Uterus (tissue), 3 donors: ENCODE measurements at regions not wholly inside any gene's neighbourhood (a gene's known extent, or its start where the extent isn't known, plus 50 kb on each side); places are given as distances from the start of the nearest gene placed in this dataset.
"Not testable (repeated sequence)": the region's sequence is repeated elsewhere in the genome, so short reads cannot be mapped to it uniquely, and the experiment has no call there.

Experiments used
- DNase-seq, 2 donors: peaks; one replicate each; pipeline ENCODE4 v3.0.0-alpha.2; 2019 to 2020
- H3K27ac ChIP-seq, 2 donors: fragments of 200-600 bp; sonication (generic); 1 replicate in 1 of 2; 2 replicates in 1 of 2; pipeline ENCODE4 v1.5.1; 2016 to 2018
- H3K27me3 ChIP-seq, 2 donors: fragments of 200-600 bp; sonication (generic); one replicate each; pipeline ENCODE4 v1.5.1; 2018 to 2019; ENCODE audit warnings: control low read depth in 1 of 2
- H3K36me3 ChIP-seq, 2 donors: fragments of 200-600 bp; sonication (generic); one replicate each; pipeline ENCODE4 v1.5.1; 2019; ENCODE audit warnings: control low read depth in 1 of 2
- H3K4me1 ChIP-seq, 2 donors: fragments of 200-600 bp; sonication (generic); one replicate each; pipeline ENCODE4 v1.5.1; 2018 to 2019; ENCODE audit warnings: control low read depth in 1 of 2
- H3K4me3 ChIP-seq, 2 donors: fragments of 200-600 bp; sonication (generic); 1 replicate in 1 of 2; 2 replicates in 1 of 2; pipeline ENCODE4 v1.5.1; 2018 to 2019; ENCODE audit warnings: mild to moderate bottlenecking in 1 of 2
- H3K9me3 ChIP-seq, 2 donors: fragments of 200-600 bp; sonication (generic); one replicate each; pipeline ENCODE4 v1.5.1; 2019; ENCODE audit warnings: control low read depth in 1 of 2
- CTCF ChIP-seq, 4 experiments: fragments of 200-600 bp in 2 of 4; fragments of 450-650 bp in 2 of 4; sonication (generic) in 2 of 4; IDR thresholded peaks; one replicate each; pipeline ENCODE4 v1.5.1; 2016 to 2019; ENCODE audit warnings: antibody characterized with exemption in 4 of 4, mild to moderate bottlenecking in 2 of 4, moderate library complexity in 1 of 4
- POLR2A ChIP-seq, 2 donors: fragments of 450-650 bp; IDR thresholded peaks; one replicate each; pipeline ENCODE4 v1.6.1; 2016; ENCODE audit warnings: antibody characterized with exemption in 2 of 2, mild to moderate bottlenecking in 1 of 2, moderate library complexity in 1 of 2
- intact Hi-C: fragments of 100-400 bp; cut with DNase I; formaldehyde crosslinking; loops from one replicate; pipeline ENCODE4 v1.15.1; 2023; ENCODE audit warnings: low total_unique reads
- donor health status: DM: yes; HTN: yes; CAD: no.

DNA sequence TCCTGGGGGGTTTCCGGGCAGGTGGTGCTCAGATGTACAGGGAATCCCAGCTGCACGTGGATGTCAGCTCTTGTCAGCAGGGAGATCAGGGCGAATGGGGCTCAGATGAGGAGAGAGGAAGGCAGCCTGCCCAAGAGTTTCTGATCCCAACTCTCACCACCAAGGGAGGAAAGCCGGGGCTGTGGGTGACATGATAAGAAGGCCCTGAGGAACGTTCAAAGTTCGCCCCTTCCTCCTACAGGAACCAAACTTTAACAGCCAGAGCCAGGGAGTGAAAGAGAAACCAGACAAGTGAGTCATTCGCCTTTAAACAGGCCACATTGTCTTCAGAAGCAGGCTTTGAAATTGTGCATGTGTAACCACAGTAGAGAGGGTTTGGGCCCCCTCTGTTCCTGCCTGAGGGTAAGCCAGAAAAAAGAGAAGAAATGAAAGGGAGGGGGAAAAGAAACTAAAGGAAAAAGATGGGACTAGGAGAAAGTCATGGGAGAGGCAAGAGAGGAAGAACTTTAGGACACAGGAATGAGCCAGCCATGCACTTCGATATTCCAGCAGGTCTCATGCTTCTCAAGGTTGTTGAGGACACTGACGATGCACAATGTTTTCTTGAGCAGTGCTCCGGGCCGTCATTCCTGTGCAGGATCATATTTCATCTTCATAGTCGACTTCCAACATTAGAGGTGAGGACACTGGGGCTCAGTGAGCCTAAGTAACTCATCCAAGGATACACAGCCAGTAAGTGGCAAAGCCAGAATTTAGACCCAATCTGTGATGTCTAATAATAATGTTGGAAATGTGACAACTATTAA lies 691.4 kb upstream of the TBX3 start:
- Histone ChIP-seq H3K9me3 (no peaks in the 10 kb centered on the region), H3K27me3 (no peaks in the 10 kb centered on the region), H3K27ac (no peak overlapping the region), H3K4me3 (no peak overlapping the region), H3K4me1 (no peaks in the 10 kb centered on the region), H3K36me3 (no peaks in the 10 kb centered on the region)
- no peak for DNase-seq
- intact Hi-C loops = no loop called here
- no peak for TF ChIP-seq POLR2A (IDR thresholded peaks at IDR 0.05)
- TF ChIP-seq CTCF (IDR thresholded peaks at IDR 0.05) = no peak

GRCh38 chr12:115374480-115375185 lies 690.7 kb upstream of the TBX3 start:
- DNase-seq = no peak
- Histone ChIP-seq H3K27ac (no peak overlapping the region), H3K36me3 (no peaks in the 10 kb centered on the region), H3K27me3 (no peaks in the 10 kb centered on the region), H3K4me3 (no peak overlapping the region), H3K4me1 (no peaks in the 10 kb centered on the region), H3K9me3 (no peaks in the 10 kb centered on the region)
- intact Hi-C loops = no loop called here
- no peak for TF ChIP-seq CTCF (IDR thresholded peaks at IDR 0.05)
- TF ChIP-seq POLR2A (IDR thresholded peaks at IDR 0.05) = no peak

DNA sequence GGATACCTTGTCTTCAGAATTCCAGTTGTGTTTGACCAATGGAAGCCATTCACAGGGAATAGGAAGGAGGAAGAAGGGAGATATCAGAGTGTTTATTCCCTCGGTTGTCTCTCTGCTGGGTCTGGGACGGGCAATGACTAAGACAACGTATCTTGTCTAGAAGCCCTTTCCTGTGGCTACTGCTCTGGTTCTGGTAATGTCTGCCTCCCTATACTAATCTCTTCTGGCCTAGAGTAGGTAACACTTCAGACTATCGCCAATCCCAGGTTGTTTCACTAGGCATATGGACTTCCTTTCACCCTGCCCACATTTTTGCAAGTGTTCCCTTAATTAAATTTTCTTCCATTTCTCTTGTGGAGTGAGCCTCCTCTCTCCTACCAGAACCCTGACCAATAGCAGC lies 687.7 kb upstream of the TBX3 start:
- no peak overlapping the region for H3K27ac ChIP-seq
- no peaks in the 10 kb centered on the region for H3K36me3 ChIP-seq
- TF ChIP-seq CTCF (IDR thresholded peaks at IDR 0.05) (no peak), POLR2A (IDR thresholded peaks at IDR 0.05) (no peak)
- intact Hi-C loops = no loop called here
- H3K4me1 ChIP-seq = no peaks in the 10 kb centered on the region
- no peaks in the 10 kb centered on the region for H3K27me3 ChIP-seq
- no peak for DNase-seq
- no peak overlapping the region for H3K4me3 ChIP-seq
- no peaks in the 10 kb centered on the region for H3K9me3 ChIP-seq

DNA sequence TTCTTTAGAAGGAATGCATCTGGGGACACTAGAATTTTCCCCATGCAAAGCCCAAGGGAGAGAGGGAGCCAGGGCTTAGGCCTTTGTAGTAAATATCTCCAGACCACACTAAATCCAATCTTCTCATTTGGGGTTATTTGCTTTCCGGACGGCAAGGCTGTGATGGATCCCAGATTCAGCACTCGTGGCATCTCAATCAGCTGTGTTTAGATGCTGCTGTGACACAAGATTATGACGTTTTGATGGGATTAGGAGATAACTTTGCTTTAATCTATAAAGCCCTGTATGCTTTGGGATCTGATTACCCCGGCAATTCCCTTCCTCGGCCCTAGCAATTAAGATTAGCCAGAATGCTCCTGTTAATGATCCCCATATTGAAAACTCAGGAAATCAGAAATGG lies 686.7 kb upstream of the TBX3 start:
- no peaks in the 10 kb centered on the region for H3K27me3 ChIP-seq
- H3K9me3 ChIP-seq = no peaks in the 10 kb centered on the region
- no peak for TF ChIP-seq CTCF (IDR thresholded peaks at IDR 0.05)
- TF ChIP-seq POLR2A (IDR thresholded peaks at IDR 0.05) = no peak
- DNase-seq = no peak
- H3K36me3 ChIP-seq = no peaks in the 10 kb centered on the region
- no peak overlapping the region for H3K27ac ChIP-seq
- intact Hi-C loops = no loop called here
- H3K4me1 ChIP-seq = no peaks in the 10 kb centered on the region
- no peak overlapping the region for H3K4me3 ChIP-seq

- H3K9me3 ChIP-seq = no peaks in the 10 kb centered on the region
- no peak for DNase-seq
- H3K4me1 ChIP-seq = no peaks in the 10 kb centered on the region
- intact Hi-C loops = no loop called here
- H3K4me3 ChIP-seq = no peak overlapping the region
- TF ChIP-seq POLR2A (IDR thresholded peaks at IDR 0.05) (no peak), CTCF (IDR thresholded peaks at IDR 0.05) (no peak)
- H3K36me3 ChIP-seq = no peaks in the 10 kb centered on the region
- H3K27ac ChIP-seq = no peak overlapping the region
- H3K27me3 ChIP-seq = no peaks in the 10 kb centered on the region
Observed at GRCh38 chr12:115370207-115370606, 686.2 kb upstream of the TBX3 start.

- H3K4me3 ChIP-seq, H3K27ac ChIP-seq, intact Hi-C loops, DNase-seq, H3K9me3 ChIP-seq, H3K4me1 ChIP-seq, H3K27me3 ChIP-seq, H3K36me3 ChIP-seq: not testable (repeated sequence)
Observed at GRCh38 chr12:115366277-115366676, 682.3 kb upstream of the TBX3 start.

DNA sequence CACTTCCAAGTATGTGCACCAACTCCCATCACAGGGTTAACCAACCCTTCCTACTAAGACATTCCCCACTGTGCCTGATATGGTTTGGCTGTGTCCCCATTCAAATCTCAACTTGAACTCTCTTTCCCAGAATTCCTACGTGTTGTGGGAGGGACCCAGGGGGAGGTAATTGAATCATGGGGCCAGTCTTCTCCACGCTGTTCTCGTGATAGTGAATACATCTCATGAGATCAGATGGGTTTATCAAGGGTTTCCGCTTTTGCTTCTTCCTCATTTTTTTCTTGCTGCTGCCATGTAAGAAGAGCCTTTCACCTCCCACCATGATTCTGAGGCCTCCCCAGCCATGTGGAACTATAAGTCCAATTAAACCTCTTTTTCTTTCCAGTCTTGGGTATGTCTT lies 681.8 kb upstream of the TBX3 start:
- H3K4me1 ChIP-seq, H3K4me3 ChIP-seq, H3K9me3 ChIP-seq, DNase-seq, H3K36me3 ChIP-seq, H3K27ac ChIP-seq, intact Hi-C loops, H3K27me3 ChIP-seq: not testable (repeated sequence)
